AG04449 (cell line): ENCODE measurements at regions not wholly inside any gene's neighbourhood (a gene's known extent, or its start where the extent isn't known, plus 50 kb on each side); places are given as distances from the start of the nearest gene placed in this dataset.

Experiments used
- CTCF ChIA-PET: fragments of 350-600 bp; formaldehyde crosslinking; extraction: SDS; loops from one replicate; lab custom pipeline; 2021; ENCODE audit warnings: antibody characterized with exemption; lab: Yijun Ruan, JAX
- POLR2A ChIA-PET: fragments of 400-600, 350-600 bp; formaldehyde crosslinking; extraction: SDS; loops from one replicate; lab custom pipeline; 2020; ENCODE audit warnings: antibody characterized with exemption, inconsistent platforms; lab: Yijun Ruan, JAX
- DNase-seq: peaks from one replicate; pipeline ENCODE4 v3.0.0-alpha.2; 2010; ENCODE audit warnings: low read depth, low spot score
- H3K4me3 ChIP-seq: 2 replicates; pipeline ENCODE4 v1.5.1; 2011; ENCODE audit warnings: low read depth, mild to moderate bottlenecking, control low read depth, low read length
- TF ChIP-seq, protein P1 (sequence below): IDR thresholded peaks from one replicate; pipeline ENCODE4 v1.5.1; 2011; ENCODE audit warnings: mild to moderate bottlenecking, moderate library complexity, low read length, control low read depth, inconsistent platforms; ENCODE audit not compliant: insufficient read depth; ENCODE audit errors: missing control alignments

DNA sequence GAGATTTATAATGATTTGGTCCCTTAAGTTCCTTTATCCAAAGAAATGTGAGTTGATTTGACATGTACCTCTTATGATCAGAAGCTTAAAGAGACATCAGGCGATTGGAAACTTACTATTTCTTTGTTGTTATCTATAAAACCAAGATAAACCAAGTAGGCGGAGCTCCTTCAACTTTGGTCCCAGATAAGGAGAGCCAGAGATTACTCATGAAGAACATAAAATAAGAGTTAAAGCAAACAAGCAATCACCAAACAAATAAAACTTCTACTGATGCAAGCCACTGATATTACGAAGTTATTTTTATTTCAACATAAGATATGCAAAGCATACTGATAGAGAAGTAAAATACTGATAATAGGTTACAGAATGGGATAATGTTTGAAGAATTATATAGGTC is 141.5 kb upstream of the CDH18 start:
- no peak overlapping the region for H3K4me3 ChIP-seq
- CTCF ChIA-PET: no interaction called here
- TF ChIP-seq, protein P1, sequence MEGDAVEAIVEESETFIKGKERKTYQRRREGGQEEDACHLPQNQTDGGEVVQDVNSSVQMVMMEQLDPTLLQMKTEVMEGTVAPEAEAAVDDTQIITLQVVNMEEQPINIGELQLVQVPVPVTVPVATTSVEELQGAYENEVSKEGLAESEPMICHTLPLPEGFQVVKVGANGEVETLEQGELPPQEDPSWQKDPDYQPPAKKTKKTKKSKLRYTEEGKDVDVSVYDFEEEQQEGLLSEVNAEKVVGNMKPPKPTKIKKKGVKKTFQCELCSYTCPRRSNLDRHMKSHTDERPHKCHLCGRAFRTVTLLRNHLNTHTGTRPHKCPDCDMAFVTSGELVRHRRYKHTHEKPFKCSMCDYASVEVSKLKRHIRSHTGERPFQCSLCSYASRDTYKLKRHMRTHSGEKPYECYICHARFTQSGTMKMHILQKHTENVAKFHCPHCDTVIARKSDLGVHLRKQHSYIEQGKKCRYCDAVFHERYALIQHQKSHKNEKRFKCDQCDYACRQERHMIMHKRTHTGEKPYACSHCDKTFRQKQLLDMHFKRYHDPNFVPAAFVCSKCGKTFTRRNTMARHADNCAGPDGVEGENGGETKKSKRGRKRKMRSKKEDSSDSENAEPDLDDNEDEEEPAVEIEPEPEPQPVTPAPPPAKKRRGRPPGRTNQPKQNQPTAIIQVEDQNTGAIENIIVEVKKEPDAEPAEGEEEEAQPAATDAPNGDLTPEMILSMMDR: no peak
- POLR2A ChIA-PET: no interaction called here
- no peak for DNase-seq

DNA sequence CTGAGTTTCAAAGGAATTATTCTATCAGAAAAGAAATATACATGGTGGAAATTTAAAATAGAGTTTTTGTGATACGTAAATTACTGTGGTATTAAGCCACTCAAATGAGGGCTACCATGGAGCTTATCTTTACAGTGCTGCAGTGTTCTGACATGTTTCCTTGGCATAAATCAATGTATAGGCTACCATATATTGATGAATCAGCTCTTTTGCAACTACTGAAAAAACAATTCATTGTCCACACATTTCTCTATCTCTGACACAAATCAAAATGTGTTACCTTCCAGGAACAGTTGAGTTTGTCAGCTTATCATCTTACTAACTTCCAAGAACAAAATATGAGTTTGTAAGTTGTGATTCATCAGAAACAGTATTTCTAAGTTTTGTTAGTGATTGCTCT is 140.3 kb upstream of the CDH18 start:
- TF ChIP-seq, protein P1: no peak
- H3K4me3 ChIP-seq: no peak overlapping the region
- POLR2A ChIA-PET: no interaction called here
- DNase-seq: no peak
- CTCF ChIA-PET: no interaction called here

DNA sequence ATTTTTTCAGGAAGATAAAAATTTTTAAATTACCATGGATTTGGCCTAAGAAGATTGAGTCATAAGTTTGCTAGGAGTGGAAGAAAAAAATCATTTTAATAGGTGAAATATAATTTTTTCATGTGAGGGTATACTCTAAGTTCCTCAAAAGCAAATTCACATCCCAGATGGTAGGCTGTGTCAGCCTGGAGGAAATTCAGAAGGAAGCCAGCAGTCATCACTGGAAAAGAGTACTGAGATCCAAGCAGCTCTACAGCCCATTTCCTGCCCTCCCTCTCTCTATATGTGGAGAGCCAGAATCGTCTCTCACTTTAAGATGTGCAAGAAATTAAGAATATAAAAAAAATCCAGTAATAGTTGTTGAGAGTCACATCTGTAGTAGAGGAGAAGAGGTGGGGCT is 126.5 kb upstream of the CDH18 start:
- CTCF ChIA-PET: no interaction called here
- no peak overlapping the region for H3K4me3 ChIP-seq
- TF ChIP-seq, protein P1: no peak
- no peak for DNase-seq
- POLR2A ChIA-PET: no interaction called here

DNA sequence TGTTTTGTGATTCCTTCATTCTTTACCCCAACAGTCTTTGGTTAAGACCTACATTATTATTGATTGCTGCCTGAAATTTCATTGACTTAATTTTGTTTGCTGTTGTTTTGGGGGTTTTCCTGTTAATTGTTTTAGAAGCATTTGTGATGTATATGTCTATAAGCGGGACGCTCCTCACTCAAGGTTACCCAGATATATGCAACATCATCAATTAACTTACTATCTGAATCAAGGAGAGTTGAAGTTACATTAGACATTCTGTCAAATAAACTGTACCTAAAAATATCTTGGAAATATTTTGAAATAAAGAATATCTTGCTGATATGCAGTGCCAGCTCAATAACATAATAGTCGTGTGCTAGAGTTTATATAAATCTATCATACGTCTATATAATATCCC is 125.9 kb upstream of the CDH18 start:
- POLR2A ChIA-PET: no interaction called here
- TF ChIP-seq, protein P1: no peak
- CTCF ChIA-PET: no interaction called here
- no peak overlapping the region for H3K4me3 ChIP-seq
- no peak for DNase-seq

DNA sequence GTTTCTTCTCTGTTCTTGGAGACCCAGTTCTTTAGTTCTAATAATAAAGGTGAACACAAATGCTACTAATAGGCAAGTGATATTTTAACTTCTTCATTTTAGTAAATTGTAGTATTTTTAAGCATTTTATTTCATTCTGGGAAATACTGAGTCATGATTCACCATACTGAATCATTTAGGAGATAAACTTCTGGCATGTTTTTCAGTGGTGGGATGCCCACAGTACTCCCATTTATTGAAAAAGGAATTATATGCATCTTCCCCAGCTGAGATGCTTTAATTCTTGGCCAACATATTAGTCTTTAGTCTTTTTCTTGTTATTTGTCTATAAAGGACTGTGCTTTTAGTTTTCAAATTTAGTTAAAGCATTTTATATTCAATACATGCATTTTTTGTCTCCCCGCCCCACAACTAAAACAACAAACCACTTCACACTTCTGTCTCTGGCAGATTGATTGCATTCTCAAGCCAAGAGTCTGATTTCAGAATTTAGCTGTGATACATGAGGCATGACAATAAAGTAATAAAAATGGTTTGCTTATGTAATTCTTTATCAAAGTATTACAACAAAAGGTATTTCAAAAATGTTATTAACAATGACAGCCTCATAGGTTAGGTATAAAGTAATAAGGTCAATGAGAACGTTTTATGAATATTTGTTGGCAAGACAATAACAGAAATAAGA is 125.2 kb upstream of the CDH18 start:
- DNase-seq: no peak
- H3K4me3 ChIP-seq: no peak overlapping the region
- POLR2A ChIA-PET: no interaction called here
- TF ChIP-seq, protein P1: no peak
- CTCF ChIA-PET: no interaction called here

DNA sequence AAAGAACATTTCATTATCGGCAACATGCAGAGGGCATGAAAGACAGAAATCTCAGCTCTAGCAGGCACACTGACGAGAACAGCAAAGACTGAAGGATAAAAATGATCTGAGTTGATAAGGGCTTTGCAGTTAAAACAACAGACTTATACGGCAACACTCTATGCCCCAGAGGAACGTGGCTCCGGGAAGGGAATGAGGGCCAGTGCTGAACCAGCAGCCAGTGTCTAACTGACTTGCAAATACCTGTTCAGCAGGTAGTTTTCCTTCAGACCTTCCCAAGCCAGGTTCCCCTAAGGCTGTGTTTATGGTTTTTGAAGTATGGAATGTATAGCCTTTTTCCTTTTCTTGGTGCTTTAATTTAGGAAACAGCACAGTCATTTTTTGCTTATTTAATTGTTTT is 121.3 kb upstream of the CDH18 start:
- ChIA-PET POLR2A (no interaction called here), CTCF (no interaction called here)
- TF ChIP-seq, protein P1: no peak
- DNase-seq: no peak
- no peak overlapping the region for H3K4me3 ChIP-seq
